Activated T-cell treated with anti-CD3 and anti-CD28 coated beads for 24 hours (primary cell): ENCODE measurements at regions not wholly inside any gene's neighbourhood (a gene's known extent, or its start where the extent isn't known, plus 50 kb on each side); places are given as distances from the start of the nearest gene placed in this dataset.

Experiments used
- DNase-seq: peaks from one replicate; pipeline ENCODE4 v3.0.0-alpha.2; 2020; ENCODE audit warnings: low read depth

DNA sequence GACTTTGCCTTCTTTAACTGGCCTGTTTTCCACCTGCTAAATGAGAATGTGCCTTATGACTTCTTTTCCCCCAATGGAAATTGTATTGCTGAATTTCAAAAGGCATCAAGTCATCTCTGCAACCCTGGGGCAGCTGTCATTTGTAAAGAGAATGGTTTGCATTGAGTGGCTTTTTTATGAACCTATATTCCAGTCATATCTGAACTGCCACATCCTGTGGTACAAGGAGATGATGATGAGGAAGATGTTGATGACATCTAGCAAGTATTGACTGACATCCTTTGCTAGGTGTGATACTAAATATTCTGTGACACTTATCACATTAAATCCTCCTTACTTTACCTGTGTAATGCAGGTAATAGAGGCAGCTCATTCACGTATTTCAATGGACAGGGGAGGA is 88.3 kb upstream of the KIAA1217 start:
- DNase-seq: no peak

GRCh38 chr10:24127516-24127915 is 81.4 kb upstream of the KIAA1217 start:
- no peak for DNase-seq

- no peak for DNase-seq
Measured at GRCh38 chr10:24128066-24128730, 80.7 kb upstream of the KIAA1217 start.

DNA sequence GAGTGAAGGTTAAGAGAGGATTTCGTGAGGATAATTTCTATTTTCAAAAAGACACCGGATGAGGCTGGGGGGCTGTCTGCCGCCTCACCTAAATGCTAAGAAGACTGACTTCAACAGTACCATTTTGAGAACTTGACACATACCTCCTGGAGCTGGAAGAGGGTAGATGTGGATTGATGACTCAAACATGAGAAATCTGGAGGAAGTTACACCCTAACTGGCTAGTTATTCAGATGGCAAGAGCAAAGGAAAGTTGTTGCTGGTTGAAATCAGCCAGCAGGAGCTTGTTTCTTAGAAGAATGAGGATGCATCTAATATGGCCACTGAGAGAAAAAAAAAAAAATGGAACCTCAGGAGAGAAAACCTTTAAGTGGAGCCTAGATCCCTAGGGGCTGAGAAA is 76.2 kb upstream of the KIAA1217 start:
- no peak for DNase-seq

GRCh38 chr10:24133835-24134234 is 75.1 kb upstream of the KIAA1217 start:
- no peak for DNase-seq

DNA sequence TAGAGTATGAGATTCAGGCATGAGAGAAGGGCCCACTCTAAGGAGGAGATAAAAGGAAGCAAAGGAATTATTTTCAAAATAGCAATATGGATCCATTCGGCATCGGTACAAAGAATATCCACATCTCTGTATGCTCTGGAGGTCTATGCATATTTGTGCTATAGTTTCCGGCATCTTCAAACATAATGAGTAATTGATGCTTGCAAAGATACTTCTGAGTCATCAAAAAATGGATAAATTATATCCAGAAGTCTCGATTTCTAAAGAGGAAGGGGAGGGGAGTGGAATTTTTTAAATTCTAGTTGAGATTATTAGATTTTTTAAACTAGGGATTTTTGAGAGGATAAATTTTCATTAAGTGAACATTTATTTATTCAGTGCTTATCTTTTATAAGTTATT is 72.9 kb upstream of the KIAA1217 start:
- no peak for DNase-seq

DNA sequence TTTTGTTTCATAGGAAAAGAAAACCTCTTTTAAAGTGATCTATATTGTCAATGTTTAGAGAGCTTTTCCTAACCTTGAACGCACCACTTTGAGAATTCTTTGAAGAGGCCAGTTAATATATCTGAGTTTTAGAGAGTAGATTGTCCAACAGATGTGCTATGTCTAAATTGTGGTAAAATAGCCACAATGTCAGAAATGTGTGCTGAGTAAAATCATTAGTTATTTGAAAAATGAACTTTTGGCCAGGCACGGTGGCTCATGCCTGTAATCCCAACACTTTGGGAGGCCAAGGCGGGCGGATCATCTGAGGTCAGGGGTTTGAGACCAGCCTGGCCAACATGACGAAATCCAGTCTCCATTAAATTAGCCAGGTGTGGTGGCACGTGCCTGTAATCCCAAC is 61.6 kb upstream of the KIAA1217 start:
- no peak for DNase-seq

DNA sequence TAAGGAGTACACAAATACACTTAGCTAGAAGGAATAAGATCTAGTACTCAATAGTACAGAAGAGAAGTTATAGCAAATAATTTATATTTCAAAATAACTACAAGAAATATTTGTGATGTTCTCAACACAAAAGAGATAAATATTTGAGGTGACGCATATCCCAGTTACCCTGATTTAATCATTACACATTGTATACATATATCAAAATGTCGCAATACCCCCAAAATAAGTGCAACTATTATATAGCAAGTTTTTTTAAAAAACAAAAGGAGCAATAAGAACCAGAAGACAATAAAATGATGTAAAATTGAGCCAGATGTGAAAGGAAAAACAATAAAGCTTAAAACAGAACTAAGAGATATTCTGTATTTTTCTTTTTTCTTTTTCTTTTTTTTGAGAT is 59.3 kb upstream of the KIAA1217 start:
- no peak for DNase-seq

GRCh38 chr10:24150853-24151252 is 58.1 kb upstream of the KIAA1217 start:
- DNase-seq: no peak

GRCh38 chr10:24152270-24152669 is 56.7 kb upstream of the KIAA1217 start:
- no peak for DNase-seq

- DNase-seq: no peak
Measured at GRCh38 chr10:24153031-24153430, 55.9 kb upstream of the KIAA1217 start.

DNA sequence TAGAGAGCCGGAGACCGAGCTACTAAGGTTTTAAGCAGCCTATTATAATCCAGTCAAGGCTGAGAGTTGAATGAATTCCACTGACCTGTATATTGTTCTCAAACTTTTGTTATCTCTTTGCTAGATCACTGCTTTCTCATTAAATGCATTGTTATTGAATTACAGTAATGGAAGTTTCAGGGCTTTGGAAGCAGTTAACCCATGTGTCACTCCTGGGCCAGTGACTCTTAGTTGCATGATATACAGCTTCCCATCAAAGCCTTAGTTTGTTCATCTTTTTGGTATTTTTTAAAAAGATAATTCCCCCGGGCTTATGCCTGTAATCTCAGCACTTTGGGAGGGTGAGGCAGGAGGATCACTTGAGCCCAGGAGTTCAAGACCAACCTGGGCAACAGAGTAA is 55.4 kb upstream of the KIAA1217 start:
- DNase-seq: no peak

GRCh38 chr10:24156686-24157085 is 52.3 kb upstream of the KIAA1217 start:
- DNase-seq: no peak

DNA sequence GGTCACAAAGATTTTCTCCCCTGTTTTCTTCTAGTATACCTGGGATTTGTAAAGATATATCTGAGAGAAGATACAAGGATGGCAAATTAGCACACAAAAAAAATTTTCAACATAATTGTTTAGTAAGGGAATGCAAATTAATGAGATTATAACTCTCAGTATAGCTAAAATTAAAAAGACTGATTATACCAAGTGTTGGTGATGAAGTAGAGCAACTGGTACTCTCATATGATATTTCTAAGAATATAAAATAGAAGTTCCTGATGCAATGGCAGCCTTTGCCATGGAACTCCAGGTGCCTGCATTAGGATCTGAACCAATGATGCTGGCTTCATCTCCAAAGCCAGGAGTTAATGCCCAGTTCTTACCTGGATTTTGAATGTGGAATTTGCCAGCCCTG is 51.4 kb upstream of the KIAA1217 start:
- DNase-seq: no peak
